Breast epithelium (tissue), 3 donors: ENCODE measurements at regions not wholly inside any gene's neighbourhood (a gene's known extent, or its start where the extent isn't known, plus 50 kb on each side); places are given as distances from the start of the nearest gene placed in this dataset.

Experiments
- POLR2A ChIP-seq: fragments of 450-650 bp; IDR thresholded peaks from one replicate; pipeline ENCODE4 v1.6.1; 2016; ENCODE audit warnings: antibody characterized with exemption, mild to moderate bottlenecking, moderate library complexity
- POLR2AphosphoS5 ChIP-seq, 3 donors: sonication (generic); formaldehyde crosslinking; IDR thresholded peaks; one replicate each; pipeline ENCODE4 v1.6.1; 2017; ENCODE audit warnings: antibody characterized with exemption in 3 of 3
- TF ChIP-seq, protein P1 (sequence below), 3 donors: fragments of 450-650 bp; IDR thresholded peaks; one replicate each; pipeline ENCODE4 v1.5.1; 2016 to 2017; ENCODE audit warnings: antibody characterized with exemption in 3 of 3, mild to moderate bottlenecking in 3 of 3, moderate library complexity in 3 of 3

DNA sequence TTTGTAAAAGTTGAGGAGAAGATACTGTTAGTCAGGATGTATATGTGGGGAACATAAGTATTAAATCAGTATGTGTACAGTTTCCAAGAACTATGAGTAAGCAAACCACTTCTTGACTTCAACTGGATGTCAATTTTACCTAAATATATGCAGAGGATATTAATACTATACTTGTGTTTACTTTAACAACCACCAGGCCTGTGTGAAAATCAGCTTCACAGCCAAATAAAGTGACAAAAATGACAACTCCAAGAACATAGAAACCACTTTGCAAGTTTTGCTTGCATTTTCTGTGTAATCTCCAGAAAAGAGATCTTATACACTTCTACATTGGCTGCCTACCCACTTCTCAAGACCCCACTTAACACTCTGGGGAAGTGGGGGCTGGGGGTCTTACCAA is 293.3 kb upstream of the RORA start:
- TF ChIP-seq, protein P1, sequence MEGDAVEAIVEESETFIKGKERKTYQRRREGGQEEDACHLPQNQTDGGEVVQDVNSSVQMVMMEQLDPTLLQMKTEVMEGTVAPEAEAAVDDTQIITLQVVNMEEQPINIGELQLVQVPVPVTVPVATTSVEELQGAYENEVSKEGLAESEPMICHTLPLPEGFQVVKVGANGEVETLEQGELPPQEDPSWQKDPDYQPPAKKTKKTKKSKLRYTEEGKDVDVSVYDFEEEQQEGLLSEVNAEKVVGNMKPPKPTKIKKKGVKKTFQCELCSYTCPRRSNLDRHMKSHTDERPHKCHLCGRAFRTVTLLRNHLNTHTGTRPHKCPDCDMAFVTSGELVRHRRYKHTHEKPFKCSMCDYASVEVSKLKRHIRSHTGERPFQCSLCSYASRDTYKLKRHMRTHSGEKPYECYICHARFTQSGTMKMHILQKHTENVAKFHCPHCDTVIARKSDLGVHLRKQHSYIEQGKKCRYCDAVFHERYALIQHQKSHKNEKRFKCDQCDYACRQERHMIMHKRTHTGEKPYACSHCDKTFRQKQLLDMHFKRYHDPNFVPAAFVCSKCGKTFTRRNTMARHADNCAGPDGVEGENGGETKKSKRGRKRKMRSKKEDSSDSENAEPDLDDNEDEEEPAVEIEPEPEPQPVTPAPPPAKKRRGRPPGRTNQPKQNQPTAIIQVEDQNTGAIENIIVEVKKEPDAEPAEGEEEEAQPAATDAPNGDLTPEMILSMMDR (IDR thresholded peaks at IDR 0.05): no peak
- no peak for TF ChIP-seq POLR2AphosphoS5 (IDR thresholded peaks at IDR 0.05)
- TF ChIP-seq POLR2A: no peak
